MG63 (cell line): ENCODE measurements at regions not wholly inside any gene's neighbourhood (a gene's known extent, or its start where the extent isn't known, plus 50 kb on each side); places are given as distances from the start of the nearest gene placed in this dataset.

Experiments
- DNase-seq: peaks from one replicate; pipeline ENCODE4 v3.0.0-alpha.2; 2020
- H3K27me3 ChIP-seq: fragments of 250-450 bp; sonication (Bioruptor Pico); 2 replicates; pipeline ENCODE4 v1.5.1; 2020; ENCODE audit warnings: mild to moderate bottlenecking, moderate library complexity
- H3K36me3 ChIP-seq: fragments of 250-450 bp; sonication (Bioruptor Pico); 2 replicates; pipeline ENCODE4 v1.5.1; 2020; ENCODE audit warnings: mild to moderate bottlenecking, moderate library complexity
- H3K4me3 ChIP-seq: fragments of 250-450 bp; sonication (Bioruptor Pico); 2 replicates; pipeline ENCODE4 v1.5.1; 2020; ENCODE audit warnings: mild to moderate bottlenecking, moderate library complexity
- H3K9me3 ChIP-seq: fragments of 250-450 bp; sonication (Bioruptor Pico); 2 replicates; pipeline ENCODE4 v1.5.1; 2020; ENCODE audit warnings: mild to moderate bottlenecking, moderate library complexity

DNA sequence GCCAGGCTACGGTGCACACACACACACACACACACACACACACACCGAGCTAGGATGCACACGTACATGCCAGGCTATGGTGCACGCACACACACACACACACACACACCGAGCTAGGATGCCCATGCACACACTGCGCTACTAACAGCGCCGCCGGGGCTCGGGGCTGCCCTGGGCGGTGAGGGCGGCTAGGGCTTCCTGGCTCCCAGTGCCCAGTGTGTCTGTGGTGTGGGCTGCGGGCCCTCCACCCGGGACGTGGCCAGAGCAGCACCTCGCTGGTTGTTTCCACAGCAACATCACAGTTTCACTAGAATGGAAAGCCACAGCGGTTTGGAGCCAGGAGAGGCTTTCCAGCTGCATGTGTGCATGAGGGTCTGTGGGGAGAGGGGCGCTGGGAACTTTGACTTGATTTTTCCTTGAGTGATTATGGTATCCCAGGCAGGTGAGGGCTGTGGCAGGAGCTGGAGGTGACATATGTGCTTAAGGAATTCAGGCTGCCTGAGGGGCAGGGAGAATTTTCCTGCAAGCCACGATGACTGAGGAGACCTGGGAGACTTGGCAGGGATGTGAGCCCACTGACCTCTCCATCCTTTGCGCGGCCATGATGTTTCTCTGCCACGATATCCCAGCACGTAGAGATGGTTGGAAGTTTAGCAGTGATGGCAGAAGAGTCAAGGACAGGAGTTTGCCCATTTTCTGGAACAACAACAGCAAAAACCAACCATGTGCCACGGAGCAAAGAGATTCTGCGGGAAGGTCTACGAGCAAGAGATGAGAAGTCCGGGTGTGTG, 195.9 kb downstream of the SNX19 start:
- Histone ChIP-seq H3K4me3 (no peak overlapping the region), H3K27me3 (no peaks in the 10 kb centered on the region), H3K36me3 (no peaks in the 10 kb centered on the region), H3K9me3 (no peaks in the 10 kb centered on the region)
- DNase-seq = no peak

DNA sequence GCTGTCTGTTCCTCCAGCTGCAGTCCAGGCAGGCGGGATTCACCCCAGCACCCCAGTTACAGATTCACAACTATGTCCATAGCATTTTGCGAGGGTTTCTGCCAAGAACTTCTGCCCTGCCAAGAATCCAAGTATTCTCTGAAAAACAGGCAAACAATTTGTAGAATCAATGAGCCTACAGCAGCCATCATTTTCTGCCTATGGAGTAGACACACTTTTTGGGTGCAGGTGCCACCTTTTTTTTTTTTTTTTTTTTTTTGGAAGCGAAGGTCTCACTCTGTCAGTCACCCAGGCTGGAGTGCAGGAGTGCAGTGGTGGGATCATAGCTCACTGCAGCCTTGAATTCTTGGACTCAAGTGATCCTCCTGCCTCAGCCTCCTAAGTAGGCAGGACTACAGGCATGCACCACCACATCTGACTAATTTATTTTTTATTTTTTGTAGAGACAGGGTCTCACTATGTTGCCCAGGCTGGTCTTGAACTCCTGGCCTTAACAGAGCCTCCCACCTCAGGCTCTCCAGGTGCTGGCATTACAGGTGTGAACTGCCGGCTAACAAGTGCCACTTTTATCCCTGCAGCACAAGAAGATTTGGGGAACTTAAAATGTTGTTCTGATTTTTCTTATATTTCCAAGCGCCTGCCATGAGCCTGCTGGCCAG, 195.1 kb downstream of the SNX19 start:
- Histone ChIP-seq H3K4me3 (no peak overlapping the region), H3K9me3 (no peaks in the 10 kb centered on the region), H3K36me3 (no peaks in the 10 kb centered on the region), H3K27me3 (no peaks in the 10 kb centered on the region)
- DNase-seq = no peak

DNA sequence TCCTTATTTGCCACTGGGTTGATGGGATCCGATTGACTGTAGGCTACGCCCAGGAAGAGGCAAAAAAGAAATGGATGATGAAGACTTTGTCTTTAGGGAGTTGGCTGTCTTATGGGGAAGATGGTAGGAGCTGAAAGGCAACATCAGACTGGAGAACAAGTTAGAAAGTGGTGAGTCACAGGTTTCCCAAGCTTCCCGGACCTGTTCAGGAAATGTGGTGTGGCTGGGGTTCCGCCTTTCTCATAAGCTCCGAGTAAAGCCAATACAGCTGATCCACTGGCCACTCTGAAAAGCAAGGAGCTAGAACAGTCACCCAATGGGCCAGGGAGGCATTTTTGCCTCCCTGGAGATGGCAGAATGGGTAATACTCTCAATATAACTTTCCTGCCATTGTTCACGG, 194.5 kb downstream of the SNX19 start:
- no peaks in the 10 kb centered on the region for H3K27me3 ChIP-seq
- H3K9me3 ChIP-seq = no peaks in the 10 kb centered on the region
- no peaks in the 10 kb centered on the region for H3K36me3 ChIP-seq
- H3K4me3 ChIP-seq = no peak overlapping the region
- DNase-seq = no peak

DNA sequence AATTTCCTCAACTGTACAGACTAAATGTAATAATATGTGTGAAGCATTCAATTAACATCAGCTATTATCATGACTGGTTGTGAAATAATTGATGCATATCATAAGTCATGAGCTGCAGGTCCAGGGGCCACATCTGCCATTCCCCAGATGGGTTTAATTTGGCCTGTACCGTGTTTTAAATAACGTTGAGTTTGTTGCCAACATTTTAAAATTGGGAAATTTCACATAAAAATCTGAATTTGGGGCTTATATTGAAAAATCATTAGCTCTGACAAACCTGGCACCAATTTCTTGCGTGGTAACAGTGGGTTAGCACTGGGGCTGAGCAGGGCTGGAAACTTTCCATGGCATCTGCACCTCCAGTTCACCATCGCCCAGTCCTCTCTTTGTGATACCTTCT, 193.9 kb downstream of the SNX19 start:
- no peaks in the 10 kb centered on the region for H3K36me3 ChIP-seq
- H3K9me3 ChIP-seq = no peaks in the 10 kb centered on the region

DNA sequence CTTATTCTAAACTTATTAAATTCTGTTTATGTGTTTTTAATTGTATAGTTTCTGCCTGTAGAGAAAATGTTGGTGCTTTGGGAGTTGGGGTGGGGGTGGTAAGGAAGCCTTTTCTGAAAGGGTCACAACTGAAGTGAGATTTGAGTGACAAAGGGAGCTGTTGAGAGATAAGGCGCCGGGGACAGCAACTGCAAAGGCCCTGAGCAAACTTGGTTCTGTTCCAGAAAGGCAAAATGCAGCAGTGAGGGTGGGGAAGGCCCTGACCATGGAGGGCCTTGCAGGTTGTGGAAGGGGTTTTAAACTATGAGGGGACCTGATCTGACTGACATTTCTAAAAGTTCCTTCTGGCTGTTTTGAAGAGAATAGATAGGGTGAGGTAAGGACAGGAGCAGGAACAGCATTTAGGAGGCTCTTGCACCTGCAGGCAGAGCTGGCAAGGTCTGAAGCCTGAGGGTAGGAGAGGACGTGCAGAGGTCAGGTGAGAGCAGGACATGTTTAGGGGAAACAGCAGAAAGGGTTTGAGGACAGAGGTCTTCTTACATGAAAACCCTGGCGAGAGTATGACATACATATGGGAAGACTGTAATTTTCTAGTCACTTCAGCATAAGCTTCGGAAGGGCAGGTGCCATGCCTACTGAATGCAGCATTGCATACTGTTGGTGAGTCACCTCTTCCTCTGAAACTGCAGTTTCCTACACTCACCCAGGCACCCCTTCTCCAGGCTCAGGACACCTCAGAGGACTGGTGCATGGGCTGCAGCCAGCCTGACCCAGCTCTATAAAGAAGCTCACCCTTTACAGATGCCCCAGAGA, 190.7 kb downstream of the SNX19 start:
- H3K4me3 ChIP-seq = no peak overlapping the region
- H3K36me3 ChIP-seq = no peaks in the 10 kb centered on the region
- no peaks in the 10 kb centered on the region for H3K9me3 ChIP-seq
- DNase-seq = no peak
- no peaks in the 10 kb centered on the region for H3K27me3 ChIP-seq

More for the DNA sequence above, 193.9 kb downstream of the SNX19 start:
- Histone ChIP-seq H3K4me3 (no peak overlapping the region), H3K27me3 (no peaks in the 10 kb centered on the region)
- no peak for DNase-seq

DNA sequence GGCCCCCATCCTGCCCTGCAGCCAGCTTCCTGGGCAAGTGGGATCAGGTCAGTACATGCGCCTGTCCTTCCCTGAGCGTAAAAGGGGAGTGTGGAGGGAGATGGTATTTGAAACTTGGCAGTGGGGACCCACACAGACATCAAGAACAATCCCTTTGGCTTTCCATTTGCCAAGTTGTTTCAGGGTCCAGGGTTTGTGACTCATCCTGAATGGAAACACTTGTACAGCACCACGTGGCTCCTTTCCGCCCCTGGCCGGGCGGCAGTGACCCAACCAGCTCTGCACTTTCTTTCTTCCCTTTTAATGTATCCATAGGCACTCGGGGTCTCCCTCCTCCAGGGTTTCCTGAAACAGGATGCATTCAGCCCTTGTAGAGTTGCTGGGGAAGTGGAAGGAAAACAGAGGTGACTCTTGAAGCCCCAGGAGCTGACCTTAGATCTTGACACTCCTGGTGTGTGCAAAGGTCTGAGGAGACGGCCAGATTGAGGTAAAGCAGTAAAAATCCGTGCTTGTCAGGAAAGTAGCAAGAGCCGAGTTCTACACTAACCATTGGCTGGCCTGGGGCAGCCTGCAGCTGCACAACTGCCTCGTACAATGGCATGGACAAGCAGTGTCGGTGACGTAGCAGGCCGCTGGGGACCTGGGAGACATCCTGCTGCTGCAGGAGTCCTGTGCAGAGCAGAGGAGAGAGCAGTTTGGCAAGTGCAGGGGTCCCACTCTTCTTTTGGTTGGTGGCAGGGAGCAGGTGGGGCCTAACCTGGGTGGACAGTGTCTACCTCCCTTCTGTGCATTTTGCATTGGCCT, 189.8 kb downstream of the SNX19 start:
- no peaks in the 10 kb centered on the region for H3K36me3 ChIP-seq
- no peak overlapping the region for H3K4me3 ChIP-seq
- H3K27me3 ChIP-seq = no peaks in the 10 kb centered on the region
- H3K9me3 ChIP-seq = no peaks in the 10 kb centered on the region
- peak; percentile 75 for DNase-seq

DNA sequence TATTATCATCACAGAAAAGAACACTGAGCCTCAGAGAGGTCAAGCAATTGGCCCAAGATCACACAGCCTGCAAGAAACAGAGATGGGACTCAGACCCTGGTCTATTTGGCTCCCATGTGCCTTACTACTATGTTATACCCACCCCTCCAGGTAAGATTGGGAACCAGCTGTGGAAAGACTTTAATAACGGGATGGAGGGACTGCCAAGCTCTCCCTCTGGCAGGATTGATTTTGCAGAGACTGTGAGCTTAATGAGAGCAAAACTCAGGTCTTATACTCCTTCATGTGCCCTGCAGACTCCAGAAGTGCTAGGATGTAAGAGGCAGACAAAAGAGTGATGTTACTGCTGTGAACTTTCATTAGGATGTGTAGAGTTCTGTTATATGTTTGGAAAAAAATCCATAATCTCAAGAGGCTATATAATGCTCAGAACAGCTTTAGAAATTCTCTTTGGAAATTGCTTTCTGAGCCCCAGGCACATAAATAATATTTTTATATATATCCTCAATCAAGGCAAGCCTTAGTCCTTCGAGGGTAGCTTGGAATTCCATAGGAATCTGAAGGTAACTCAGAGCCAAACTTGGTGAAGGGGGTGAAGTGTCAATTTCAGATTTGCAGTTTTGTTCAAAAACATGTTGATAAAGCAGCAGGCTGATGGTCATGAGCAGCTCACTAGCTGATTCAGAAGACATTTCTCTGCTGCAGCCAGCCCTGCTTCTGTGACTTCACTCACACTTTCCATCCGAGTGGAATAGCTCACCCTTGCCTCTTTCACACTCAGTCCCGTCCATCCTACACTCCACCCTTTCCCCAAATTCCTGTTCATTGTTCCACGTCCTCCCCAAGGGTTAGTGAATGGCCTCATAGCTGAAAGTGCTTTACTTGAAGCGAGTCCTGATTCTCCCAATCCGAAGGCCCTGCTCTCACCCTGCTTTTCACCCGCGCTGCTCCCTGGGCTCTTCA, 188.8 kb downstream of the SNX19 start:
- no peak for DNase-seq
- no peaks in the 10 kb centered on the region for H3K27me3 ChIP-seq
- H3K36me3 ChIP-seq = no peaks in the 10 kb centered on the region
- no peak overlapping the region for H3K4me3 ChIP-seq
- H3K9me3 ChIP-seq = no peaks in the 10 kb centered on the region

DNA sequence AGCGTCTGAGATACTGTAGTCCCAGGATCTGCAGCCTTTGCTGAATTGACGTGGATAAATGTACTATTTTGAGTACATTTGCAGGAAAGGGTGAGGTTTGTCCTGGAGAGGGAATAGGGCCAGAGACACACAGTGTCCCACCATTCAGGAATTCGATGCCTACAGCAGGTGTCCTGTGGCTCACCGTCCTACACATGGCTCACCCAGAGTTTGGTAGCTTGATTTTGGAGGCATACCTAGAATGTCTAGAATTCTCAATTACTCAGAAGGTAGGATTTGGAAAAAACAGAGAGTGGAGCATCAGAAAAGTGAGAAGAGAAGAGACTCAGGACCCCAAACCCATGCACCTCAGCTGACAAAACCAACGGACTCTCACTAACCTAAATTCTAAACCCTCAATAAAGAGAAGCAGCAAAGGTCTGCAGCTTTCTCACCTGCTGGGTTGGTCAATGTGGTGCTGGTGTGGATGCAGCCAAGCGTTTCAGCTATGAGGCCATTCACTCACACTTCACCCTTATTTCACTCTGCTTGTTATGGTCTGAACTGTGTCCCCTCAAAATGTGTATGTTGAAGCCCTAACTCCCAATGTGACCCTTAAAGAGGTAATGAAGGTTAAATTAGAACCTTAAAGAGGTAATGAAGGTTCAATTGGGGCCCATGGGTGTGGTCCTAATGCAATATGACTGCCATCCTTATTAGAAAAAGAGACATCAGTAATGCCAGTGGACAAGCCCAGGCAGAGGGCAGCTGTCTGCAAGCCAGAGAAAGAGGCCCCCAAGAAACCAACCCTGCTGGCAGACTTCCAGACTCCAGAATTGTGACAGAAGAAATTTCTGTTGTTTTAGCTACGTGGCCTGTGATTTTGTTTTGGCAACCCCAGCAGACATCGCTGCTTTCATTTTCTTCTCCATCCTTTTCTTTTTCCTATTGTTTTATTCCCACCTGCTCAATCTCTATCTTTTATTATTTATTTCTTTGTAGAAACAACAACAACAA, 187.8 kb downstream of the SNX19 start:
- no peak overlapping the region for H3K4me3 ChIP-seq
- DNase-seq = no peak
- H3K36me3 ChIP-seq = no peaks in the 10 kb centered on the region
- H3K9me3 ChIP-seq = no peaks in the 10 kb centered on the region
- no peaks in the 10 kb centered on the region for H3K27me3 ChIP-seq

DNA sequence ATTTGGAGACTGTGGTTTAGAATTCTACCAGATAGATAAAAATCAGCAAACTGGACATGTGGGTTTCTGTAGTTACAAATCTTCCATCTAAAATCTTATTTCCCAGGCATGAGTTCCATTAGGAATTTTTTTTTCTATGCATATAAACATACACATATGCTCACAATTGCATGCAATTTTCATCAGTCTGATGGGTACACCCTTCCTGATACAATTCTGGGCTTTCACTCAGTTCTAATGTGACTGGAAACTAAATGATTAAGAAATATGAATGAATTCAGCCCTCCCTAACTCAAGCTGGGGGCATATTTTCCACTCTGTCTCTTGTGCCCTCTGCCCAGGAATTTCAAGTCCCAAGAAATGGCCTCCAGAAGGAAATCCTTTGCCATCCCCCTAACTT, 187.1 kb downstream of the SNX19 start:
- DNase-seq = no peak
- Histone ChIP-seq H3K4me3 (no peak overlapping the region), H3K36me3 (no peaks in the 10 kb centered on the region), H3K27me3 (no peaks in the 10 kb centered on the region), H3K9me3 (no peaks in the 10 kb centered on the region)

DNA sequence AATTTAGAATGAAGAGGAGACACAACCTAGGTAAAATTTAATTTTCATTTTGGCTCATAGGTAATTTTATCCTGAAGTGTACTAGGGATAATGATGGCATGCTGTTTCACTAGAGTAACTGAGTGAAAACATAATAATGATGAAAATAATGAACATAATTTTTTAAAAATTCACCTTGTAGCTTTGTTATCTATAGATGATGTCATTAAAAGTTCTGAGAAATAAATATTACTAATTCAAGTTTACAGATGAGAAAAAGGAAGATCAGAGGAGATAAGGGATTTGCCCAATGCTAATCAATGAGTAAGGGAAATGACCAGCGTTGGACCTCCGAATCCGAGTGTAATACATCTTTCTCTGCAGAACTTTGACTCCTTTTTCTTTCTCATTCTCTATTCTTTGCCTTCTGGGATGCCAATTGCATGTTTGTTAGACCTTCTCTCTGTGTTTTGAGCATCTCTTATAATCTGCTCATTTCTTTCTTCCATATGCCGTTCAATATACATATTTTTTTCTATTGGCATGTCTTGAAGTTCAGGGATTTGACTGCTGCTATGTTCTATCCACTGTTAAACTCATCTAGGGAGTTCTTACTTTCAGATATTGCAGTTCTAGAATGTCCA, 186.5 kb downstream of the SNX19 start:
- Histone ChIP-seq H3K27me3 (no peaks in the 10 kb centered on the region), H3K4me3 (no peak overlapping the region), H3K36me3 (no peaks in the 10 kb centered on the region), H3K9me3 (no peaks in the 10 kb centered on the region; the same call in none of the 2 replicates)
- DNase-seq = no peak

DNA sequence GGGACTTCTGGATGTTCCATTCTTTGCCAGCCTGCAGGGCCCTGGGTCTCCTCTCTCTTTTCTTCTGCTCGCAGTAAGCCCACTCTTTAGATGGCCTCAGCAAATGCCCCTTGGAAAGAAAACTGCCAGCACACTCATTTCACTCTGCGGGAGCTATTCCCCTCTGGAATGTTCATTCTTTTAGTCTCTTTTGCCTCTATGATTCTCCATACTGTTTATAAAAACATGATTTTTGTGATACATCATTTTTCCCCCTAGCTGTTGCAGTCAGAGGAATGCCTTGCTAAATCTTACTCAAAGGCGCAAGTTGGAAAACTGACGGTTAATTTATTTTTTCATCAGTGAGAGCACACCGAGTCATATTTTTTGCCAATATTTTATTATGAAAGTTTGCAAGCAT, 184.9 kb downstream of the SNX19 start:
- no peak overlapping the region for H3K4me3 ChIP-seq
- no peaks in the 10 kb centered on the region; the same call in none of the 2 replicates for H3K9me3 ChIP-seq
- H3K27me3 ChIP-seq = no peaks in the 10 kb centered on the region
- DNase-seq = no peak
- no peaks in the 10 kb centered on the region for H3K36me3 ChIP-seq

DNA sequence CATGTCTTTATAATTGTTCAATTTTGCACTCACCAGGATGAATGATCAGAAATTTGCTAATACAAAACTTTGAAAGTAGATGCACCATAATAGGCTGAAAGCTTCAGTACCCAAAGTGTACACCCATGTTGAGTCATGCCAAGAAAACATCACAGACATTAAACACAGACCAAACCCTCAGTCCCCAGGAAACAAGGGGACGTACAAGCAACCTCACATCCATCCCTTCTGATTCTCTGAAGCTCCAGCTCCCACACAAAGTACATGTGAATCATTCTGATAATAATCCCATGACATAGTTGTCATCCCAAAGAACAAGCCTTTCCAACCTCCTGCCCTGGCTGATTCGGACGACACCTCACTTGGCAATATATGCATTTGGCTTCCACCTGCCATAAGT, 183.8 kb downstream of the SNX19 start:
- H3K36me3 ChIP-seq = no peaks in the 10 kb centered on the region
- H3K9me3 ChIP-seq = no peaks in the 10 kb centered on the region; the same call in none of the 2 replicates
- no peak overlapping the region for H3K4me3 ChIP-seq
- no peaks in the 10 kb centered on the region for H3K27me3 ChIP-seq
- DNase-seq = no peak

DNA sequence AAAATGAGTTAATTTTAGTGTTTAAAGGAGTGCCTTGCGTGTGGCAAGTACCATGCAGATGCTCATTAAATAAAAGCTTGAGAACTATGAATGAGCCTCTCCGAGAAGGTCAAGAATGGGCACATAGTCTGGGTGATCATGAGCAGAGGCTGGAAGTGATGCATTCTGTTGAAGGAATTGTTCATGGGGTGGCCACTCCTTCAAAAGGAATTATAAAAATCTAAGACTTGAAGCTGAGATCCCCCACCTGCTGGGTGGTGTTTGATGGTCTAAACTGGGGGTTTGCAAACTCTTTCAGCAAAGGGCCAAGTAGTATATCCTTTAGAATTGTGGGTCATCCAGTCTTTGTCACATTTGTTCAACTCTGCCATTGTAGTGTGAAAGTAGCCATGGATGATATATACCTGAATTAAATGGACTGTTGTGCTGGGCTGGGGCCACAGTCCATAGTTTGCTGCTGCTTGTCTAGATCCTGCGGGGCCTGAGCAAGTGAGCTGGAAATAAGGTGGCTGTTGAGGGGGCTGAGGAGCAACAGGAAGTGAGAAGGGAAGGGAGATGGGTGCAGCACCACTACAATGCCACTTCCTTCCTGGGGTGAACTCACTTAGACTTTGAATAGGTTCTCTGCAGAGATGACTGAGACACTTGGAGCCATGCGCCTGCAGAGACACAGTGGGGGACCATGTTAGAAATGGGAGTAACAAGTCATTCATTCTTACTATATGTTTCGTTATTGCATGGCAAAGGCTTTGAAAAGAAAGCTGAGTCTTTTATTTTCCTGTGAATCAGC, 179.0 kb downstream of the SNX19 start:
- peaks cover 11% of the 10 kb centered on the region for H3K9me3 ChIP-seq
- H3K4me3 ChIP-seq = no peak overlapping the region
- H3K27me3 ChIP-seq = no peaks in the 10 kb centered on the region
- no peaks in the 10 kb centered on the region for H3K36me3 ChIP-seq
- no peak for DNase-seq
